HepG2 (cell line): ENCODE measurements at regions not wholly inside any gene's neighbourhood (a gene's known extent, or its start where the extent isn't known, plus 50 kb on each side); places are given as distances from the start of the nearest gene placed in this dataset.

Experiments used
- ATAC-seq: fragments of 200-7000 bp; cut with Tn5 transposase; 3 replicates; pipeline ENCODE4 v1.9.1; 2020; ENCODE audit warnings: mild to moderate bottlenecking, moderate library complexity
- BruUV-seq: library from RNA; stranded (reverse); fragments of 400-500 nt; replicated peaks from 2 replicates; lab custom pipeline; 2021; lab: Mats Ljungman, UMichigan
- CTCF ChIA-PET: fragments of 300-600 bp; formaldehyde crosslinking; extraction: SDS; loops from one replicate; lab custom pipeline; 2021; ENCODE audit warnings: low total read pairs, inconsistent platforms, low intra/inter-chr PET ratio; lab: Yijun Ruan, JAX
- POLR2A ChIA-PET: fragments of 350-600 bp; sonication (Branson Sonifier 250); formaldehyde crosslinking; loops from one replicate; lab custom pipeline; 2020; ENCODE audit warnings: antibody characterized with exemption, inconsistent platforms; lab: Yijun Ruan, JAX
- DNase-seq: peaks from one replicate; pipeline ENCODE4 v3.0.0-alpha.2; 2015; ENCODE audit warnings: low spot score
- FAIRE-seq: peaks from 3 replicates; lab custom pipeline; 2011; peaks lifted over from hg19 to GRCh38; lab: Jason Lieb, UNC
- H2AFZ ChIP-seq: one replicate; pipeline ENCODE4 v1.6.1; 2011; ENCODE audit warnings: low read length, inconsistent platforms
- H3K27ac ChIP-seq: fragments of 300-600 bp; 3 replicates; pipeline ENCODE4 v1.8.0; 2011; ENCODE audit warnings: mixed run types, mild to moderate bottlenecking, mixed read lengths, low read length, inconsistent platforms; ENCODE audit not compliant: insufficient read depth; ENCODE audit errors: extremely low read length
- H3K27me3 ChIP-seq, 2 experiments: fragments of 200-600 bp in 1 of 2; 2 replicates in 1 of 2; 3 replicates in 1 of 2; pipeline versions ENCODE4 v1.6.0 to v1.8.0; 2011; ENCODE audit warnings: low read length in 2 of 2, mild to moderate bottlenecking in 2 of 2, moderate library complexity in 2 of 2, inconsistent platforms in 1 of 2; ENCODE audit not compliant: insufficient read depth in 2 of 2, control insufficient read depth in 1 of 2
- H3K36me3 ChIP-seq, 2 experiments: fragments of 200-600 bp in 1 of 2; replicated peaks in 1 of 2; 2 replicates in 1 of 2; 3 replicates in 1 of 2; pipeline versions ENCODE4 v1.5.1 to v1.8.0; 2011; ENCODE audit warnings: low read length in 2 of 2, inconsistent platforms in 1 of 2; ENCODE audit not compliant: insufficient read depth in 2 of 2, control insufficient read depth in 1 of 2
- H3K4me1 ChIP-seq: 2 replicates; pipeline ENCODE4 v1.5.1; 2012; ENCODE audit warnings: low read length, inconsistent platforms; ENCODE audit not compliant: insufficient read depth
- H3K4me2 ChIP-seq: 2 replicates; pipeline ENCODE4 v1.6.0; 2011; ENCODE audit warnings: low read depth, low read length, inconsistent platforms
- H3K4me3 ChIP-seq, 3 experiments: fragments of 200-600 bp in 1 of 3; sonication (generic), shearing (Covaris generic) in 1 of 3; replicated peaks in 1 of 3; 2 replicates each; pipeline ENCODE4 v1.5.1; 2011 to 2016; ENCODE audit warnings: low read length in 3 of 3, inconsistent platforms in 2 of 3, low read depth in 2 of 3, mild to moderate bottlenecking in 2 of 3, control low read depth in 1 of 3, mixed read lengths in 1 of 3; ENCODE audit not compliant: insufficient read depth in 1 of 3
- H3K79me2 ChIP-seq: one replicate; pipeline ENCODE4 v1.6.1; 2011; ENCODE audit warnings: low read length, inconsistent platforms; ENCODE audit not compliant: insufficient read depth
- H3K9ac ChIP-seq: 2 replicates; pipeline ENCODE4 v1.6.0; 2011; ENCODE audit warnings: mild to moderate bottlenecking, low read depth, low read length, inconsistent platforms; ENCODE audit not compliant: insufficient read depth
- H3K9me3 ChIP-seq: 2 replicates; pipeline ENCODE4 v1.5.1; 2012; ENCODE audit warnings: mild to moderate bottlenecking, low read length
- H4K20me1 ChIP-seq: 2 replicates; pipeline ENCODE4 v1.6.0; 2011; ENCODE audit warnings: inconsistent platforms, mild to moderate bottlenecking, low read length, moderate library complexity; ENCODE audit not compliant: insufficient read depth
- ATF7-NPFF ChIP-seq: sonication (generic); formaldehyde crosslinking; IDR thresholded peaks from 2 replicates; pipeline ENCODE4 v1.8.1; 2023; ENCODE audit warnings: mild to moderate bottlenecking, low read depth, missing genetic modification reagents, moderate library complexity
- ATRX ChIP-seq: sonication (generic); formaldehyde crosslinking; IDR thresholded peaks from 2 replicates; pipeline ENCODE4 v1.4.0; 2020; ENCODE audit warnings: missing genetic modification reagents, borderline replicate concordance
- FOXA3 ChIP-seq: IDR thresholded peaks from 2 replicates; pipeline ENCODE4 v1.6.1; 2016; ENCODE audit warnings: missing genetic modification reagents, missing compliant biosample characterization
- KLF16 ChIP-seq, 2 experiments: sonication (generic) in 1 of 2; formaldehyde crosslinking in 1 of 2; IDR thresholded peaks; 2 replicates each; pipeline versions ENCODE4 v1.6.1 to v1.8.0; 2016 to 2023; ENCODE audit warnings: missing genetic modification reagents in 2 of 2, missing compliant biosample characterization in 1 of 2
- MAFK ChIP-seq, 2 experiments: IDR thresholded peaks in 1 of 2; conservative IDR thresholded peaks in 1 of 2; 2 replicates each; pipeline ENCODE4 v1.6.1; 2011; ENCODE audit warnings: improper control_type of control experiment in 2 of 2, low read length in 2 of 2
- POGK ChIP-seq: sonication (generic); formaldehyde crosslinking; conservative IDR thresholded peaks from 2 replicates; pipeline ENCODE4 v1.8.0; 2022; ENCODE audit warnings: mild to moderate bottlenecking, moderate library complexity, missing genetic modification reagents
- SMAD3 ChIP-seq: sonication (generic); formaldehyde crosslinking; IDR thresholded peaks from 2 replicates; pipeline ENCODE4 v1.4.0; 2020; ENCODE audit warnings: missing genetic modification reagents
- SMAD9 ChIP-seq: sonication (generic); formaldehyde crosslinking; IDR thresholded peaks from 2 replicates; pipeline ENCODE4 v1.5.1; 2020; ENCODE audit warnings: mild to moderate bottlenecking, missing genetic modification reagents
- TSC22D2 ChIP-seq: sonication (generic); formaldehyde crosslinking; IDR thresholded peaks from 2 replicates; pipeline ENCODE4 v1.5.1; 2020; ENCODE audit warnings: missing genetic modification reagents, mild to moderate bottlenecking, borderline replicate concordance
- ZNF260 ChIP-seq: sonication (generic); formaldehyde crosslinking; IDR thresholded peaks from 2 replicates; pipeline ENCODE4 v1.4.0; 2020; ENCODE audit warnings: missing genetic modification reagents, low read depth, mild to moderate bottlenecking, borderline replicate concordance
- ZNF670 ChIP-seq: sonication (generic); formaldehyde crosslinking; IDR thresholded peaks from 2 replicates; pipeline ENCODE4 v1.8.0; 2022; ENCODE audit warnings: mild to moderate bottlenecking, missing genetic modification reagents, borderline replicate concordance
- ZSCAN22 ChIP-seq: sonication (generic); formaldehyde crosslinking; IDR thresholded peaks from 2 replicates; pipeline ENCODE4 v1.4.0; 2020; ENCODE audit warnings: mild to moderate bottlenecking, missing genetic modification reagents
- WGBS: methylation state at CpG from one replicate; pipeline ENCODE4 v1.1.6; 2017; ENCODE audit warnings: low lambda C conversion rate; 5-methylcytosine and 5-hydroxymethylcytosine counted together
- in situ Hi-C: cut with HindIII; loops from 2 replicates; pipeline ENCODE4 v1.10.0; 2017; ENCODE audit warnings: low pct_unique_long_range_greater_than_20kb; ENCODE audit not compliant: extremely low pct_ligation_motif_present
- intact Hi-C: fragments of 100-400 bp; cut with micrococcal nuclease; formaldehyde crosslinking; loops from one replicate; pipeline ENCODE4 v1.10.0; 2022; ENCODE audit not compliant: unreplicated experiment
- TF ChIP-seq, protein P1 (sequence below): IDR thresholded peaks from 2 replicates; pipeline ENCODE4 v1.6.1; 2012; ENCODE audit warnings: low read depth, low read length, improper control_type of control experiment
- TF ChIP-seq, protein P2 (sequence below): sonication (generic); formaldehyde crosslinking; IDR thresholded peaks from 2 replicates; pipeline ENCODE4 v1.8.0; 2022; ENCODE audit warnings: missing genetic modification reagents, low read depth, mild to moderate bottlenecking, borderline replicate concordance

DNA sequence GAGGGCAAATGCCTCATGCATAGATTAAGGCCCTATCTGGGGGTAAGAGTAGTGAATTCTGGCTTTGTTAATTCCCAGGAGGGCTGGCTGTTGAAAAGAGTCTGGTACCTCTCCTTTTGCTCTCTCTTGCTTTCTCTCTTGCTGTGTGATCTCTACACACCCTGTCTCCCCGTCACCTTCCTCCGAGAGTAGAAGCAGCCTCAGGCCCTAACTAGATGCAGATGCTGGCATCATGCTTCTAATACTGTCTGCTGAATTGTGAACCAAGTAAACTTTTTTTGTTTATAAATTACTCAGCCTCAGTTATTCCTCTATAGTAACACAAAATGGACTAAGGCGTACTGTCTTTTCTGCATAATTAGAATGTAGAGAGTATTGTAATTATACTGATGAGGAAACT is 908.1 kb downstream of the DIPK2A start (continued):
- TF ChIP-seq SMAD9 (CRISPR knock-in tag), result no peak
- no peak for TF ChIP-seq ZNF260 (CRISPR knock-in tag)
- TF ChIP-seq, all 625 proteins: peak for 0

- Histone ChIP-seq H2AFZ (no peak overlapping the region), H3K36me3 (no peaks in the 10 kb centered on the region), H3K9me3 (no peaks in the 10 kb centered on the region), H3K4me2 (no peak overlapping the region), H3K9ac (no peak overlapping the region), H3K79me2 (no peaks in the 10 kb centered on the region), H4K20me1 (no peaks in the 10 kb centered on the region), H3K4me3 (no peak overlapping the region), H3K4me1 (no peaks in the 10 kb centered on the region), H3K27ac (no peak overlapping the region), H3K27me3 (no peaks in the 10 kb centered on the region; a peak in 1 of 5 replicates)
- ChIA-PET CTCF (no interaction called here), POLR2A (no interaction called here)
- in situ Hi-C loops, result no loop called here
- no peak for DNase-seq
- peak; percentile 51 to 71 for TF ChIP-seq MAFK (conservative IDR thresholded peaks at IDR 0.05 in 1 of 2, IDR thresholded peaks at IDR 0.05 in 1 of 2; ENCODE audit: low read length in 2 of 2)
- TF ChIP-seq ZSCAN22 (CRISPR knock-in tag), result no peak
- ATAC-seq, result no peak
- intact Hi-C loops, result no loop called here
- 13% methylated on average over 5 of the region's 5 CpGs for WGBS
- FAIRE-seq, result no peak
- BruUV-seq, result no TSS peak
Observed at GRCh38 chr3:144893980-144894379, 922.4 kb downstream of the DIPK2A start.

GRCh38 chr3:144894576-144894975 is 923.0 kb downstream of the DIPK2A start:
- no peaks in the 10 kb centered on the region for H3K4me1 ChIP-seq
- no peaks in the 10 kb centered on the region for H3K36me3 ChIP-seq
- H3K9me3 ChIP-seq, result 0 out of 2 replicates have a peak, but pooled peaks cover 4% of the 10 kb centered on the region
- H4K20me1 ChIP-seq, result no peaks in the 10 kb centered on the region
- WGBS, result 3% methylated on average over 2 of the region's 2 CpGs
- POLR2A ChIA-PET, result no interaction called here
- H3K79me2 ChIP-seq, result no peaks in the 10 kb centered on the region
- intact Hi-C loops (no loop called here), in situ Hi-C loops (no loop called here)
- ATAC-seq (no peak), DNase-seq (no peak), FAIRE-seq (no peak)
- no peak overlapping the region for H3K4me3 ChIP-seq
- no peak overlapping the region for H3K4me2 ChIP-seq
- H3K27ac ChIP-seq, result no peak overlapping the region
- CTCF ChIA-PET, result no interaction called here
- no peaks in the 10 kb centered on the region; a peak in 1 of 5 replicates for H3K27me3 ChIP-seq
- no peak overlapping the region for H3K9ac ChIP-seq
- BruUV-seq, result no TSS peak
- H2AFZ ChIP-seq, result no peak overlapping the region
- TF ChIP-seq FOXA3 (CRISPR knock-in tag), result no peak
- TF ChIP-seq, protein P1, sequence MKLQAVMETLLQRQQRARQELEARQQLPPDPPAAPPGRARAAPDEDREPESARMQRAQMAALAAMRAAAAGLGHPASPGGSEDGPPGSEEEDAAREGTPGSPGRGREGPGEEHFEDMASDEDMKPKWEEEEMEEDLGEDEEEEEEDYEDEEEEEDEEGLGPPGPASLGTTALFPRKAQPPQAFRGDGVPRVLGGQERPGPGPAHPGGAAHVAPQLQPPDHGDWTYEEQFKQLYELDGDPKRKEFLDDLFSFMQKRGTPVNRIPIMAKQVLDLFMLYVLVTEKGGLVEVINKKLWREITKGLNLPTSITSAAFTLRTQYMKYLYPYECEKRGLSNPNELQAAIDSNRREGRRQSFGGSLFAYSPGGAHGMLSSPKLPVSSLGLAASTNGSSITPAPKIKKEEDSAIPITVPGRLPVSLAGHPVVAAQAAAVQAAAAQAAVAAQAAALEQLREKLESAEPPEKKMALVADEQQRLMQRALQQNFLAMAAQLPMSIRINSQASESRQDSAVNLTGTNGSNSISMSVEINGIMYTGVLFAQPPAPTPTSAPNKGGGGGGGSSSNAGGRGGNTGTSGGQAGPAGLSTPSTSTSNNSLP, result no peak
- no peak for TF ChIP-seq ZNF670 (CRISPR knock-in tag)
- no peak for TF ChIP-seq KLF16 (CRISPR knock-in tag; IDR thresholded peaks at IDR 0.05)
- TF ChIP-seq ATRX (CRISPR knock-in tag), result no peak
- TF ChIP-seq, protein P2, sequence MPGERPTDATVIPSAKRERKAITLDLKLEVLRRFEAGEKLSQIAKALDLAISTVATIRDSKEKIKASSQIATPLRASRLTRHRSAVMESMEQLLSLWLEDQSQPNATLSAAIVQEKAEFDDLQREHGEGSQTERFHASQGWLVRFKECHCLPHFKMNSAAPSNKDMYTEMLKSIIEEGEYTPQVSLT (CRISPR knock-in tag), result no peak
- TF ChIP-seq TSC22D2 (CRISPR knock-in tag), result no peak
- no peak for TF ChIP-seq POGK (CRISPR knock-in tag)
- TF ChIP-seq ZSCAN22 (CRISPR knock-in tag), result no peak
- no peak for TF ChIP-seq ATF7-NPFF
- no peak for TF ChIP-seq SMAD3 (CRISPR knock-in tag)
